ENCODE measurements at regions not wholly inside any gene's neighbourhood (a gene's known extent, or its start where the extent isn't known, plus 50 kb on each side); places are given as distances from the start of the nearest gene placed in this dataset.

GRCh38 chr2:5467178-5467905 lies 224.8 kb upstream of the SOX11 start:
- no peak for DNase-seq

GRCh38 chr2:5472673-5473072 lies 219.5 kb upstream of the SOX11 start:
- DNase-seq: no peak

DNA sequence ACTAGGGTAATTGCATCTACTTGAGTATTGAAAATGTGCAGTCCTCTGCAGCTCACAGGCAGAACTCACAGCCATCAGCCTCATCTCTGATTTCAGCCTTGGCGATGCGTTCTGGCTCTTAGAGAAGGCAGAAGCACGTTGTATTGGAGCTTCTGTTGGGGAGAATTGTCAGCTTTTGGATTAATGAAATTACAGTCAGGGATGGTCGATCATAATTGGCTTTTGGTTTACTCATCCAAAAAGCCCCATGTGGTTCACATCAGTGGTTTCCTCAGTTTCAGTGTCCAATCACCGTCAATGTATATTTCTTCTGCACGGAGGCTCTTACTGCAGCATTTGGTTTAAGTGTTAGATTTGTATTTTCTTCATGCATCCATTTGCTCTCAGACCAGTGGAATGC lies 218.5 kb upstream of the SOX11 start:
- no peak for DNase-seq

DNA sequence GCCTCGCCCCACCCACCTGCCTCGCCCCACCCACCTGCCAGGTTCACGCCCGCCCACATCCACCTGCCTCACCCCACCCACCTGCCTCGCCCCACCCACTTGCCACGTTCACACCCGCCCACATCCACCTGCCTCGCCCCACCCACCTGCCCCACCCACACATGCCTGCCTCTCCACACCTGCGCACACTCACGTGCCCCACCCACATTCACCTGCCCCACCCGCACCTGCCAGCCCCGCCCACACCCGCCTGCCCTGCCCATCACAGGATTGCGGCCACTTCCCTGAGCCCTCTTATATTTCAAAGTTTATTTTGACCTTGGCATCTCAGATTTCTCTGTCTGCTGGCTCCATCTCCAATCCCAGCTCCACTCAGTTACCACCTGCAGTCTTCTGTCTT lies 217.5 kb upstream of the SOX11 start:
- DNase-seq: no peak

DNA sequence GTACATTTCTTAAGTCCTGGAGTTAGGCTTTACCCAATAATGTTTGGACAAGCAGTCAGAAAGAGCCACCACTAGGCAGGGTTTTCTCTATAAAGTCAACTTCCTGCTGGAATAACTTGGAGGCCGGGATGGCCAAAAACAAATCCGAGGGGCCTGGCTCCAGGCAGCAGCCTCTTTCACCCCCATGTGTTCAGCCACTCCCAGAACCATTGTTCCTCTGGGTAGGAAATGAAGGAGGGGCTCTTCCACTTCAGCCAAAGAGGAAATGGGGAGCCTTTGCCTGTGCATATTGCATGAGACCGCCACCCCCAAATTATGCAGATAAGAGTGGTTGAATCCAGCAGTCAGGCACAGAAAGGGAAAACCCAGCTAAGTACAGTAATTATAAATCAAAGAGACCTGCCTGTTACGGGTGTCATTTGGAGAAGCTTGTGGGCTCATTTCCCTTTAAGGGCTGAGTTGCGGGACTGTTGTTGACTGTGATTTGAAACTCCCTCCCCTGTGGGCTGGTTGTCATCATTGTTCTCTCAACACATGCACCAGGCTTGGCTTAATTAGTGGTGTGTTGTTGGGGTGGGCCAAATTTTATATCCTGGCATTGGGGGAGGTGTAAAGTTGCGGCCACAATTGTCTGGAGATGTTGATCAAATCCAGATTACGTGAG lies 212.8 kb upstream of the SOX11 start:
- peak; percentile 4 for DNase-seq

GRCh38 chr2:5482929-5483331 lies 209.3 kb upstream of the SOX11 start:
- no peak for DNase-seq

- DNase-seq: no peak
These were observed 207.3 kb upstream of the SOX11 start for GRCh38 chr2:5484868-5485267.

DNA sequence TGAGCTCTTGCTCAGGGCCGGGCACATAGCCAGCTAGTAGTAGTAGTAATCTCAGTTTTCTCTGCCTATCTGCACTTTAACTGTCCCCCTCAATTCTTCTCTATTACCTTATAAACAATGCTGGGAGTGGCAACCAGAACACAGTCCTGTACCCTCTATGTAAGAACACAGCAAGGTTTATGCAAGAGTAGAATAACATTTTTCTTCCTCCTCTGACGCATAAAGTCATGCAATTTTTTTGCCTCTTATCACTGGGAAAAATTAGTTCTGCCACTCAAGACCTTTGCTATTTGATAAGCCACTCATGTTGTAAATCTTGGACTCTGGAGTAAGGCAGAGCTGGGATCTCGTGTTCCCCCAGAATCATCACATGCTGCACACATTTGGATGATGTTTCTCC lies 200.7 kb upstream of the SOX11 start:
- no peak for DNase-seq

GRCh38 chr2:5493256-5493655 lies 198.9 kb upstream of the SOX11 start:
- no peak for DNase-seq

DNA sequence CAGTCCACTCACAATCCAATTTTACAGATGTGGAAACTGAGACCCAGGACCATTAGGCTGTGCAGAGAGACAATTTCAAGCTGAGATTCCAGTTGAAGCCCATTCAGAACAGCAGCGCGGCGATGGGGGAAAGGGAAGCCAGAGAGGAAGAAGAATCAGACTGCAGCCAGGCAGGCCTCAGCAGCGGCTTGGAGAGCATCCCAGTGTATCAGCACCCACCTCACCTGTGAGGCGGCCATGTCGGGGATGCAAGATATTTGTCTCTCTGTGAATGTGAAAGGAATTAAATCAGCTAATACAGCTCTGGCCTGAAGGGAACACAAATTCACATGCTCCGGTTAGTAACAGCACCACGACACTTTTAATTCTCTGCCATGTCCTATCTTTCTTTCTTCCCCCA lies 198.0 kb upstream of the SOX11 start:
- DNase-seq: no peak

DNA sequence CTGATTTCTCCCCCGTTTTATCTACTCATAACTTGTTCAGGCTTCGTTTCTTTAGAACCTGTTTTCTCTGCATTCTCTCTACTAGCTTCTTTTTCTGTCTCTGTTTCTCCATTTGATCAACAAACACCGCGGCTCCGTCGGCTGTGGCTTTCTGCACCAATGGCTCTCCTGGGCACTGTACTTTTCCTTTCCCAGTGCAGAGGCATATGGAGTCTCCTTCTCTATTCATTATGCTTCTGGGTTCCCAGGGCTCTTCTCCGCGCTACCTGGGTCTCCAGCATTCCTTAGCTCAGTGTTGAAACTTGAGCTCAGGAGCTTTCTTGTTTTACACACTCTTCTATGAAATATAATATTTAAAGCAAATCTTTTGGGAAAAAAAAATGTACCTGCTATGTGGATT lies 196.6 kb upstream of the SOX11 start:
- DNase-seq: no peak

GRCh38 chr2:5497874-5498273 lies 194.3 kb upstream of the SOX11 start:
- no peak for DNase-seq

DNA sequence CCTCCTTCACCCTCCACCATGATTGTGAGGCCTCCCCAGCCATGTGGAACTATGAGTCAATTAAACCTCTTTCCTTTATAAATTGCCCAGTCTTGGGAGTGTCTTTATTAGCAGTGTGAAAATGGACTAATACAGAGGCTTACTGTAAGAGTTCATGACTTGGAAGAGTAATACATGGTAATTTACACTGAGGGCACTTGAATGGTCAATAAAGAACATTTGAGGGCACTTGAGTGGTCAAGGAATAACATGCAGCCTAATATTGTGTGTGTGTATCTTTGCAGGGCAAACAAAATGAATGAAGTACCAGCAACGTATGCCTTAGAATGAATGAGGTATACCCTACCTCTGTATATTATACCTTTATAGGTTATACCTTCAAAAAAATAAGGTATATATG lies 190.4 kb upstream of the SOX11 start:
- DNase-seq: no peak

DNA sequence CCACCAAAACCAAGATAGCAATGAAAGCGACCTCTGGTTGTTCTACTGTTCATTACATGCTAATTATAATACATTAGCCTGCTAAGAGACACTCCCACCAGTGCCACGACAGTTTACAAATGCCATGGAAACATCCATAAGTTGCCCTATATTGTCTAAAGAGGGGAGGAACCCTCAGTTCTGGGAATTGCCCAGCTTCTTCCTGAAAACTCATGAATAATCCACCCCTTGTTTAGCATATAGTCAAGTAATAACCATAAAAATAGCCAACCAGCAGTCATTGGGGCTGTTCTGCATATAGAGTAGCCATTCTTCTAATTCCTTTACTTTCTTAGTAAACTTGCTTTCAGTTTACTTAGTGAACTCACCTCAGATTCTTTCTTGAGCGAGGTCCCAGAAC lies 189.8 kb upstream of the SOX11 start:
- DNase-seq: no peak

GRCh38 chr2:5504756-5505155 lies 187.4 kb upstream of the SOX11 start:
- no peak for DNase-seq

GRCh38 chr2:5507367-5507766 lies 184.8 kb upstream of the SOX11 start:
- no peak for DNase-seq

DNA sequence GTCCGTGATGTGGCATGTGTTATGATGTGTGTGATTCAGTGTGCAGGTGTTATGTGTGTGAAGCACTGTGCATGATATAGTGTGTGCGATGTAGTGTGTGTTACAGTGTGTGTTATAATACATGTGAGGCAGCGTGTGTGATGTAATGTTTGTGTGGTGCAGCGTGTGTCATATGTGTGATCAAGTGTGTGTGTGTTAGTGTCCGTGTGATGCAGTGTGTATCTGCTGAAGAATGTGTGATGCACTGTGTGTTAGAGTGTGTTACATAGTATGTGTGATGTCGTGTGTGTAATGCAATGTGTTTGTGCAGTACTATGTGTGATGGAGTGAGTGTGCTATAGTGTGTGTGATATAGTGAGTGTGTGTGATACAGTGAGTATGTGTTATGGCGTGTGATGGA lies 182.8 kb upstream of the SOX11 start:
- no peak for DNase-seq

- DNase-seq: no peak
These were observed 182.1 kb upstream of the SOX11 start for GRCh38 chr2:5510082-5510481.

DNA sequence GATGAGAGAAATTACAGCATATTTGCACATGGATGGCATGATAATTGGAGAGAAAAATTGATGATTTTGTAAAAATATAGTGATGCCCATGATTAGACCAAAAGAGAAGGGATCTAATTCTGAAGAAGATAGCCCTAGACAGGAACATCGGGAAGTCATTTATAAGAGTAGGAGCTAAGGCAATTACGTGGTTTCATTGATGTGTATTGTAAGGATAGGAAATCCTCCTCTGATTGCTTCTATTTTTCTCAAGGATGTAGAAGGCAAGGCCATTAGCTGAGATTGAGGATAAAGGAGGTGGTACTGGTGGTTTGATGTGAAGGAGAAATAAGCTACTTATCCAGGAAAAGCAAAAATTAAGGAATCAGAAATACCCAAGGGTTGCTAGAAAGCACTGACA lies 176.5 kb upstream of the SOX11 start:
- DNase-seq: no peak

- no peak for DNase-seq
These were observed 172.9 kb upstream of the SOX11 start for GRCh38 chr2:5519286-5519685.

- no peak for DNase-seq
These were observed 171.7 kb upstream of the SOX11 start for GRCh38 chr2:5520463-5520972.

DNA sequence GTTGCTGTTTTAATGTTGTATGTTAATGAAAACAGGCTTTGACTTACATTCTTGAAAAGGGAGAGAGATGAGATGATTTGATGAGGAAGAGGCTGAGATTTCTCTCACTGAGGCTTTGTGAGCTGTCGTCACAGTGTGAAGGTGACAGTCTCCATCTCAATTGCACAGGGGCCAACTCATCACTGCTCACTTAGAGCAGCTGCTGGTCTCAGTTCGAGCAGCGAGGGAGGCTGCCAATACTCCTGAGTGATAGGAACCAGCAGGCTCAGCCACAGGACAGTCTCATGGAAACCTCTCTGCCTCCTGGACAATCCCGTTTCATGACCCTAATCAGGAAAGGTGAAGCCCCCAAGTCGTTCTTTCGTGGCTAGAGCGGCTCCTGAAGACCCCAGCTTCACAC lies 170.7 kb upstream of the SOX11 start:
- no peak for DNase-seq

DNA sequence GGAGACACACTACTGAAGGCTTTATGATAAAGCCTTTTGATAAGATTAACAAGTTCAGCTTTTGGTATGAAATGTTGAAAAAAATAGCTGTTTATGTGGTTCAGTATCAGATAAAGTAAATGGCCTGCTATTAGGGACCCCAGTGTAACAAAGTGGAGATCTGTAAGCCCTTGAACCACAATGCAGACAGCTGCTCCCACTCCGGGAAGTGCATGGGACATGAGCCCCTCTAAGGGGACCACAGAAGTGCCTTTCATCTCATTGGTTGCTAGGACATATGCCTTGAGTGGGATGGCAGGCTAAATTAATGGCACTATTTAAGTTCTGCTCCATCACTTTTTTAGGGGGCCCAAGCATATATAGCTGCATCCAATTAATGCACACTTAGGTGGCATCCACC lies 167.6 kb upstream of the SOX11 start:
- DNase-seq: no peak

- no peak for DNase-seq
These were observed 163.5 kb upstream of the SOX11 start for GRCh38 chr2:5528706-5529105.
